CD1c-positive myeloid dendritic cell (primary cell): ENCODE measurements at regions not wholly inside any gene's neighbourhood (a gene's known extent, or its start where the extent isn't known, plus 50 kb on each side); places are given as distances from the start of the nearest gene placed in this dataset.

Source experiments
- DNase-seq: peaks from one replicate; pipeline ENCODE4 v3.0.0-alpha.2; 2016; ENCODE audit errors: extremely low spot score

GRCh38 chr10:36116040-36116439 is 473.9 kb upstream of the FZD8 start:
- DNase-seq: no peak

DNA sequence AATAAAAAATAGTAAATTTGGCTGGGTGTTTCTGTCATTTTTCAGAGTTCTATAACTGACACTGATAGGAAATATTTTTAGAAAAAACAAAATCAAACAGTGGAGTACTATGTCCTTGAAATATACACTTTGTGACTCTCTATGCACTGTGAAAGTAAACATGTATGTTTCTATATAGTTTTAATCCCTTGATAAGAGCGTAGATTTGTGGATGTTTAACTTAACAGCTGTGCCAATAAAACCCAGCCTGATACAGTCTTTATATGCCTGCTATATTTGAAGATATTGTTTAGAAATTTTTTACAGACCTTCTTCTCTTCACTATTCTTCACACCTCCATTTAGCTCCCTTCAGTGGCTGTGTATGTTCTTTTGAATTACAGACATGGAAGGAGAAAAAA is 473.3 kb upstream of the FZD8 start:
- DNase-seq: no peak

- DNase-seq: no peak
Observed at GRCh38 chr10:36114913-36115312, 472.8 kb upstream of the FZD8 start.

- DNase-seq: no peak
Observed at GRCh38 chr10:36114141-36114540, 472.0 kb upstream of the FZD8 start.

DNA sequence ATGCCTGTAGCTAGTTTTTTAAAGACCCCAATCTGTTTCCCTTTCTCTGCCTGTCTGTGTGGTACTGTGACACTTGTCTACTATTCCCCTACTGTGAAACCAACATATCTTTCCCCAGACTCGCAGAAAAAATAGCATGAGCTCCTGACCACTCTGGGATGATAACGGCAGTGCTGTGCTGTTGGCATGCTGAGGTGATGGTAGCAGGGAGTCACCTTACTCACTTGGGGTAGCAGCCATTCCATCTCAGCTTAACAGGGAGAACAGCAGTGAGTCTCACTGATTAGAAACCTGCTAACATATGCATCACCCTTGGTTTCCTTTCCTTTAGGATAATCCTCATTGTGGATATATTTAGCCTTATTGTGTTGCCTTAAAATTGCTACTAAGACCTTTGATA is 469.6 kb upstream of the FZD8 start:
- no peak for DNase-seq

DNA sequence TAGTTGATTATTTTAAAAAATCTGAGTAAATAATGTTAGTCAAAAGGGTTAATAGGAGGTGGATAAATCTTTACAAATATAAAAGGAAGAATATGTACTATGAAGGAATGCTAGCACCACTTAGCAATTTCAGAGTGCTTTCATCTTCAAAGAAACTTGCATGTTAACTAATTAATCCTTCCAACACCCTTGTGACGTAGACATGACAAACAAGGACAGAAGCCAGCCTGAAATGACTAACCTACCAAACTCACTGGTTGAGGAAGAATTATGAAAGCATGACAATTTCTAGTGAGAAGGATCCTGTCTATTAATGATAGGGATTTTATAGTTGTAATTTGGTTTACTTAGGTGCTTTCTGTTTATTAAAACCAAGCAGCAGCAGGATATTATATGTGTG is 468.0 kb upstream of the FZD8 start:
- DNase-seq: no peak

- DNase-seq: no peak
Observed at GRCh38 chr10:36109399-36110023, 467.4 kb upstream of the FZD8 start.

DNA sequence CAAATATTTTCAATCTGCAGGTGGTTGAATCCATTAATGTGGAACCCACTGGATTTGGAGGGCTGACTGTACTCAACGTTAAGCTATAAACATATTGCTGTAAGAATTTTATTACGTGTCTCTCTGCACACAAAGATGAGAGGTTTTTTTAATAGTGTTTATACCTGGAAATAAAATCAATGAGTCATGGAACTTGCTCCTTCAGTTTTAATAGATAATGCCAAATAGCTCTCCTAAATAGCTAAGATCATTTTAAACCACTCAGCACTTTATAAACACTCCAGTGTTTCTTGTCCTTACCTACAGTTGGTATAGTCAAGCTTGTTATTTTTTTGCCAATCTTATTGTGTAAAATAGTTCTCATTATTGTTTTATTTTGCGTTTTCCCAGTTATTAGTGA is 455.6 kb upstream of the FZD8 start:
- no peak for DNase-seq

GRCh38 chr10:36096576-36096975 is 454.5 kb upstream of the FZD8 start:
- DNase-seq: no peak

GRCh38 chr10:36094096-36094495 is 452.0 kb upstream of the FZD8 start:
- no peak for DNase-seq

DNA sequence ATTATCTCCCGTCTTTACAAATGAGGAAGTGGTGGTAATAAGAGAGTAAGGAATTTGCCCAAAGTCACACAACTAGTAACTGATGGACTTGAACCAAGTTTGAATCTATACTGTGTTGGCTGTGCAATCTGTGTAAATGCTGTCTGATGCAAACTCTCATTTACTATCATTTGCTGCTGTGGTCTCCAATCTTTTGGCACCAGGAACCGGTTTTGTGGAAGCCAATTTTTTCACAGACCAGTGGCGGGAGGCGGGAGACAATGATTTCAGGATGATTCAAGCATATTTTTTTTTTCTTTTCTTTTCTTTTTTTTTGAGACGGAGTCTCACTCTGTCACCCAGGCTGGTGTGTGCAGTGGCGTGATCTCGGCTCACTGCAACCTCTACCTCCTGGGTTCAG is 450.0 kb upstream of the FZD8 start:
- no peak for DNase-seq

GRCh38 chr10:36091007-36091406 is 448.9 kb upstream of the FZD8 start:
- DNase-seq: no peak

DNA sequence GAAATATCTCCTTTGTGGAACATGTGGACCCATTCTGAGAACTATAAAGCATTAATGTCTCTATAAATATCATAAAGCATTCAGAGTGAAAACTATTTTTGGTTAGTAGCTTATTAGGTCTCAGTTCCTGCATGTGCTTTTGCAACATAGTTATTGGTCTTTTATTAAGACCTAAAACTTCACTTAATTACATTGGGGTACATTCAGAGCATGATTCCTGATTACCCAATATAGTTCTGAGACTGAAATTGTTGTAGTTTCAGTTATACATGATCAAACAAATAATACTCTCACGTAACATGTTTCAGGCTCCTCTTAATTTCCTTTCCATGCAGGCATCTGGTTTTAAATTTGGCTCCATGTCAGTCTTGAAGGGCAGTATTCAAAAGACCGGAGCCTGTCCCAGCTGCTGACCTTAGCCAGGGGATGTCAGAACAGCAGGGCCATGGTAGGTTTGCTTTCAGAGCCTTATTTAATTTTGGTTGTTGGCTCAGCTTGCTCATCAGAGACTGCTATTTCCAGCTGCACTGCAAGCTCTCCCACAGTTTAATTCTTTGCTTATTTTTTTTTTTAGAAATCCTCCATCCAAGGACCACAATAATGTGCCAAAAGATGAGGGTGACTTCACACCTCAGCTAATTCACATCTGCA is 447.8 kb upstream of the FZD8 start:
- no peak for DNase-seq

- DNase-seq: no peak
Observed at GRCh38 chr10:36087006-36088005, 445.2 kb upstream of the FZD8 start.

- DNase-seq: no peak
Observed at GRCh38 chr10:36075196-36075595, 433.1 kb upstream of the FZD8 start.

DNA sequence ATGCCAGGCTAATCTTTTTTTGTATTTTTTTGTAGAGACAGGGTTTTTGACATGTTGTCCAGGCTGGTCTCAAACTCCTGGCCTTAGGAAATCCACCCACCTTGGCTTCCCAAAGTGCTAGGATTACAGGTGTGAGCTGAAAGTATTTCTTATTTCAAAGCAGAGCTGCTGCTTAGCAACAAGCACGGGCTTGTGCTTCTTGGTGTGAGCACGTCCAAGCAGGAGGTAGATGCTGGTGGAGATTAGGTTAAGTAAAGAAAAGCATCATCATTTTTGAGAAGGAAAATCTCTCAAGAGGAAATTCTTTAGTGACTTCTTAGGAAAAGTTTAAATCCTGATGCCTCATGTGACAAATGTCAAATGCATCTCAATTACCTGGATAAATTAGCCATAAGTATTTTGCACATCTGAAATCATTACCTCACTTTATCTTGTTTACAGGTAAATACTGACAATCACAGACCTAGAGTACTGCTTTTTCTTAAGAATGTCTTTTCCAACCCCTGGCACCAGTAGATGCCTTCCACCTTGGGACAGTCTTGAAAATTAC is 431.8 kb upstream of the FZD8 start:
- no peak for DNase-seq

- no peak for DNase-seq
Observed at GRCh38 chr10:36068542-36068941, 426.4 kb upstream of the FZD8 start.

DNA sequence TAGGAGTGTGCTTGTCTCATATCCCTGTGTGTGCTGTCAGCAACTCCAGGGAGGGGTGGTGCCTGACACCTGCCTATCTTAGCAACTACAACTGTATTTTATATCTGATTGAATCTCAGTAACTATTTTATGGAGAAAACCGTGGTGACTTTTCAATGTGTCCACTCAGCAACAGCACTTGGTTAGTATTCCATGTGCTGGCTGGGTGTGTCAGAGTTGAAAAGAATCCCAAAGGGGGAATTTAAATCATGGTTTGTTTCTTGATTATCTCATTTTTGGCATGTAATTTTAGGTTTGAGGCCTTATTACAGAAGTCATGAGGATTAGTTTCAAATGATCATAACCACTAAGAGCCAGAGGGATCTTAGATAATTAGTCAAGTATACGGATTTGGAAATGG is 425.7 kb upstream of the FZD8 start:
- no peak for DNase-seq

- no peak for DNase-seq
Observed at GRCh38 chr10:36066850-36067249, 424.8 kb upstream of the FZD8 start.

GRCh38 chr10:36066102-36066501 is 424.0 kb upstream of the FZD8 start:
- DNase-seq: no peak

DNA sequence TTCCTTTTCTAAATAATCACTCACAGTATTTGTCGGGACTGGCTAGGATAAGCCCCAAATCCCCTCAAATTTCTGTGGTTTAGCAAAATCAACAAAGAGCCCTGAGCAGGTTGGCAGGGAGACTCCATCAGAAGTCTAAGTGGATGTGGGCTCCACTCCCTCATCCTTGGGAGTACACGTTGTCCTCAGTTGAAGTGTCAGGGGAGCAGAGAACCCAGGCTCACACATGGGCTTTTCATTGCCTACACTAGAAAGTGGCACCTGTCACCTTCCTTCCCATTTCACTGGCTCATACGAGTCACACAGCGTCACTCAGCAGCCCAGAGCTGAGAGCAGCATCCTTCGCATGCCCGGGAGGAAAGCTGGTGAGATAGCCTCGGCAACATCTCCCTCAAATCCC is 421.3 kb upstream of the FZD8 start:
- no peak for DNase-seq

DNA sequence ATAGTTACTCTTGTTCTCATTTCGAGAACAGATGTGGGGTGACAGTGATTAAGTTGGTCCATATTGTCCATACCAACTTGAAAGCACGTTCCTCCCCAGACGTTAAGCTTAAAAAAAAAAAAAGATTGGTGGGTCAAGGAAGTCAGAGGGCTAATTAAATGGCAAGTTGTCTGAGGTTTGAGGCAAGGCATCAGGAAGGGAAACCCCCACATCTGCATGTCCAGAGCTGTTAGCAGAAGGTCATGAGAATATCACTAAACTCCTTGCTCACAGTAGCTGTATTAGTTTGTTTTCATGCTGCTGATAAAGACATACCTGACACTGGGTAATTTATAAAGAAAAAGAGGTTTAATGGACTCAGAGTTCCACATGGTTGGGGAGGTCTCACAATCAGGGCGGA is 415.6 kb upstream of the FZD8 start:
- DNase-seq: no peak
